ENCODE measurements at regions not wholly inside any gene's neighbourhood (a gene's known extent, or its start where the extent isn't known, plus 50 kb on each side); places are given as distances from the start of the nearest gene placed in this dataset.

GRCh38 chr1:222416001-222416791 lies 131.7 kb downstream of the HHIPL2 start:
- H2AFZ ChIP-seq (ENCODE audit: low read depth): no peak overlapping the region
- H3K9me3 ChIP-seq: no peaks in the 10 kb centered on the region
- no peaks in the 10 kb centered on the region for H3K9me2 ChIP-seq
- TF ChIP-seq CHD2 (IDR thresholded peaks at IDR 0.05; ENCODE audit: low read length, partially characterized antibody) (no peak), TCF12 (IDR thresholded peaks at IDR 0.05) (no peak), IRF3 (IDR thresholded peaks at IDR 0.05; ENCODE audit: low read depth, low read length) (no peak), FOXJ3 (CRISPR knock-in tag; IDR thresholded peaks at IDR 0.05) (no peak), TAF1 (IDR thresholded peaks at IDR 0.05; ENCODE audit: borderline replicate concordance, low read depth, low read length) (no peak), GABPA (IDR thresholded peaks at IDR 0.05; ENCODE audit: low read depth) (no peak), SIN3A (IDR thresholded peaks at IDR 0.05; ENCODE audit: borderline replicate concordance, low read depth, low read length) (no peak), RFX5 (IDR thresholded peaks at IDR 0.05; ENCODE audit: low read length) (no peak), TEAD4 (IDR thresholded peaks at IDR 0.05; ENCODE audit: borderline replicate concordance, insufficient read depth) (no peak), PBX3 (IDR thresholded peaks at IDR 0.05) (no peak), USF1 (IDR thresholded peaks at IDR 0.05; ENCODE audit: borderline replicate concordance, low read depth) (no peak)
- H3F3A ChIP-seq (replicated peaks; ENCODE audit: insufficient read depth): no peaks in the 10 kb centered on the region
- H3K4me1 ChIP-seq (ENCODE audit: control insufficient read depth in 1 of 2, insufficient read depth in 2 of 2, low read depth in 1 of 2, low read length in 1 of 2): no peaks in the 10 kb centered on the region
- POLR2A ChIA-PET: no interaction called here
- DNase-seq: no peak
- CTCF ChIA-PET: interaction anchor here (1.2 kb wide), 1 partner anchor 18 kb away, joined by 3 read pairs; no protein-coding TSS in a partner anchor
- H4K20me1 ChIP-seq (ENCODE audit: insufficient read depth): no peaks in the 10 kb centered on the region
- H3K36me3 ChIP-seq (replicated peaks in 1 of 2; ENCODE audit: control insufficient read depth in 1 of 2, insufficient read depth in 2 of 2, low read length in 1 of 2): no peaks in the 10 kb centered on the region
- H3K27me3 ChIP-seq (ENCODE audit: insufficient read depth): no peaks in the 10 kb centered on the region
- H3K9ac ChIP-seq: no peak overlapping the region
- 55% methylated on average over 2 of the region's 2 CpGs for WGBS (ENCODE audit: low lambda C conversion rate)
- no peak overlapping the region for H3K4me2 ChIP-seq
- H3K79me2 ChIP-seq (ENCODE audit: insufficient read depth): no peaks in the 10 kb centered on the region
- H3K4me3 ChIP-seq (ENCODE audit: low read depth in 2 of 2, low read length in 1 of 2): no peak overlapping the region
- H3K27ac ChIP-seq (ENCODE audit: low read depth in 2 of 2, low read length in 1 of 2): no peak overlapping the region

- CTCF ChIA-PET: no interaction called here
- 26% methylated on average over 5 of the region's 5 CpGs for WGBS (ENCODE audit: low lambda C conversion rate)
- POLR2A ChIA-PET: no interaction called here
- no peak overlapping the region for H3K4me3 ChIP-seq (ENCODE audit: low read depth in 2 of 2, low read length in 1 of 2)
- H3K9ac ChIP-seq: no peak overlapping the region
- H3K4me2 ChIP-seq: no peak overlapping the region
- H3K27me3 ChIP-seq (ENCODE audit: insufficient read depth): no peaks in the 10 kb centered on the region
- no peak overlapping the region for H3K27ac ChIP-seq (ENCODE audit: low read depth in 2 of 2, low read length in 1 of 2)
- H3K9me3 ChIP-seq: no peaks in the 10 kb centered on the region
- no peaks in the 10 kb centered on the region for H3K79me2 ChIP-seq (ENCODE audit: insufficient read depth)
- TF ChIP-seq YY1 (IDR thresholded peaks at IDR 0.05; ENCODE audit: low read depth) (no peak), FOXM1 (IDR thresholded peaks at IDR 0.05; ENCODE audit: low read depth) (no peak)
- DNase-seq: no peak
- H3K9me2 ChIP-seq: no peaks in the 10 kb centered on the region
- no peaks in the 10 kb centered on the region for H4K20me1 ChIP-seq (ENCODE audit: insufficient read depth)
- H3K4me1 ChIP-seq (ENCODE audit: control insufficient read depth in 1 of 2, insufficient read depth in 2 of 2, low read depth in 1 of 2, low read length in 1 of 2): no peaks in the 10 kb centered on the region
- no peaks in the 10 kb centered on the region for H3F3A ChIP-seq (replicated peaks; ENCODE audit: insufficient read depth)
- no peaks in the 10 kb centered on the region for H3K36me3 ChIP-seq (replicated peaks in 1 of 2; ENCODE audit: control insufficient read depth in 1 of 2, insufficient read depth in 2 of 2, low read length in 1 of 2)
- no peak overlapping the region for H2AFZ ChIP-seq (ENCODE audit: low read depth)
Measured at GRCh38 chr1:222415441-222415840, 132.5 kb downstream of the HHIPL2 start.
